Mesothelial cell of epicardium (in vitro differentiated cells): ENCODE measurements at regions not wholly inside any gene's neighbourhood (a gene's known extent, or its start where the extent isn't known, plus 50 kb on each side); places are given as distances from the start of the nearest gene placed in this dataset.

ENCODE experiments used
- DNase-seq, 2 experiments: peaks; one replicate each; pipeline ENCODE4 v3.0.0; 2021; ENCODE audit warnings: low spot score in 2 of 2; ENCODE audit not compliant: unreplicated experiment in 2 of 2
- H3K27ac Mint-ChIP-seq: 2 replicates; pipeline ENCODE4 v1.8.0; 2021; ENCODE audit warnings: mixed read lengths
- H3K27me3 Mint-ChIP-seq: 2 replicates; pipeline ENCODE4 v1.8.0; 2021; ENCODE audit warnings: low read depth, mixed read lengths
- H3K36me3 Mint-ChIP-seq: 2 replicates; pipeline ENCODE4 v1.8.0; 2021; ENCODE audit warnings: mixed read lengths
- H3K4me1 Mint-ChIP-seq: 2 replicates; pipeline ENCODE4 v1.8.0; 2021; ENCODE audit warnings: mixed read lengths
- H3K4me3 Mint-ChIP-seq: 2 replicates; pipeline ENCODE4 v1.8.0; 2021; ENCODE audit warnings: mild to moderate bottlenecking, moderate library complexity, mixed read lengths
- H3K9me3 Mint-ChIP-seq: 2 replicates; pipeline ENCODE4 v1.8.0; 2021; ENCODE audit warnings: mixed read lengths
- TF ChIP-seq, protein P1 (sequence below): fragments of 200-600 bp; sonication (generic); IDR thresholded peaks from one replicate; pipeline ENCODE4 v1.5.0; 2021; ENCODE audit warnings: antibody characterized with exemption; ENCODE audit not compliant: unreplicated experiment

DNA sequence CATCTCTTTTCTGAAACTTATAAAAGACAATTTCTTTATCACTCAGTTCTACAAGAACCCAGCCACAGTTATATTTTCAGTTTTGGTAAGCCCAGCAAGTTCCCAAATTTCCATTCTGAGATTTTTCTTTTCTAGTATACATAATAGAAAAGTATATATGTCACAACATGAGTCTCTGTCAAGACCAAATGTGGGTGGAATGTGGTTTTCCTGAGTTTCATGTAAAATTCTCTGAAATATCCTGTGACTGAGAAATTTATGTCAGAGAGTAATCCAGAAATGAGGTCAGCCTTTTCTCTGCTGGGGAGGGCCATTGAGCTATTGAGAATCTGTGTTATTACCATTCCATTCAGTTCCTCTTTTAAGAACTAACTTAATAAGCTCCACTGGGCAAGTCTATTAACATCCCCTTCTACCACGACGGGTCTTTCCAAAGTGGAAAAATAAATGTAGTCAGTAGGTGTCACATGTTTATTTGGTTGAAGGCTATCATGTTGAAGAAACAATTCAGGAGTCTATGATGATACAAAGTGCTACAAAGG, 100.7 kb upstream of the HMGN3 start:
- Mint-ChIP-seq H3K9me3 (no peaks in the 10 kb centered on the region), H3K4me1 (peaks cover 10% of the 10 kb centered on the region), H3K36me3 (no peaks in the 10 kb centered on the region), H3K4me3 (no peak overlapping the region), H3K27me3 (no peaks in the 10 kb centered on the region), H3K27ac (no peak overlapping the region)
- DNase-seq: no peak
- TF ChIP-seq, protein P1, sequence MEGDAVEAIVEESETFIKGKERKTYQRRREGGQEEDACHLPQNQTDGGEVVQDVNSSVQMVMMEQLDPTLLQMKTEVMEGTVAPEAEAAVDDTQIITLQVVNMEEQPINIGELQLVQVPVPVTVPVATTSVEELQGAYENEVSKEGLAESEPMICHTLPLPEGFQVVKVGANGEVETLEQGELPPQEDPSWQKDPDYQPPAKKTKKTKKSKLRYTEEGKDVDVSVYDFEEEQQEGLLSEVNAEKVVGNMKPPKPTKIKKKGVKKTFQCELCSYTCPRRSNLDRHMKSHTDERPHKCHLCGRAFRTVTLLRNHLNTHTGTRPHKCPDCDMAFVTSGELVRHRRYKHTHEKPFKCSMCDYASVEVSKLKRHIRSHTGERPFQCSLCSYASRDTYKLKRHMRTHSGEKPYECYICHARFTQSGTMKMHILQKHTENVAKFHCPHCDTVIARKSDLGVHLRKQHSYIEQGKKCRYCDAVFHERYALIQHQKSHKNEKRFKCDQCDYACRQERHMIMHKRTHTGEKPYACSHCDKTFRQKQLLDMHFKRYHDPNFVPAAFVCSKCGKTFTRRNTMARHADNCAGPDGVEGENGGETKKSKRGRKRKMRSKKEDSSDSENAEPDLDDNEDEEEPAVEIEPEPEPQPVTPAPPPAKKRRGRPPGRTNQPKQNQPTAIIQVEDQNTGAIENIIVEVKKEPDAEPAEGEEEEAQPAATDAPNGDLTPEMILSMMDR: no peak

DNA sequence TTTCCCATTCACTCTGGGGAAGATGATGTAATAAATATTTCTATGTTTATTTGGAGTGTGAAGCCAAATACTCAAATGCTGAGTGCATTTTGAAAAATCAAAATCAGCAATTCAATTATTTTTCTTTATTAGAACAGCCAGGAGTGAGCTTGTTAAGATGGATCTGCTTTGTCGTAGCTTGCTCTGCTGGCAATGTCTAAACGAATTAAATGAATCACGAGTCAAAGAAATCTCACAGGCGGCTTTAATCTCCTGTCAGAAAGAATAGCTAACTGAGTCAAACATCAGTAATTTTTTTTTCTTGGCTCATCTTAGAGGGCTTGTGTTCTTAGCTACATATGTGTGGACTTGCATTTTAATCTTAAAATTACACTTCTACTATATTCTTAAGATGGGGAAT, 100.2 kb upstream of the HMGN3 start:
- Mint-ChIP-seq H3K4me3 (no peak overlapping the region), H3K9me3 (no peaks in the 10 kb centered on the region), H3K27ac (no peak overlapping the region), H3K36me3 (no peaks in the 10 kb centered on the region), H3K27me3 (no peaks in the 10 kb centered on the region), H3K4me1 (peaks cover 12% of the 10 kb centered on the region)
- DNase-seq: no peak
- TF ChIP-seq, protein P1: no peak

DNA sequence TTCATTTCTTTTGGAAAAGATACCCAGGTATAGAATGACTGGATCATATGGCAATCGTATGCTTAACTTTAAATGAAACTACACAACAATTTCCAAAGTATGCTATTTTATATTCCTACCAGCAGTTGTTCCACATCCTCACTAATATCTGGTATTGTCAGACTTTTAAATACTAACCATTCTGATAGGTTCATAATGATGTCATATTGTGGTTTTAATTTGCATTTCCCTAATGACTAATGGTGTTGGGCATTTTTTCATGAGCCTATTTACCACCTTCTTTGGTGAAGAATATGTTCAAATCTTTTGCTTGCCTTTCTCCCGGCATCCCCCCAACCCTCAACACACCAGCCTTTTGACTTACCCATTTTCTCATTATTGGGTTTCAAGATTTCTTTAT, 96.2 kb upstream of the HMGN3 start:
- H3K4me1 Mint-ChIP-seq: peaks cover 18% of the 10 kb centered on the region
- H3K27me3 Mint-ChIP-seq: no peaks in the 10 kb centered on the region
- no peaks in the 10 kb centered on the region for H3K36me3 Mint-ChIP-seq
- TF ChIP-seq, protein P1: no peak
- H3K9me3 Mint-ChIP-seq: peaks cover 12% of the 10 kb centered on the region
- H3K27ac Mint-ChIP-seq: no peak overlapping the region
- no peak for DNase-seq
- no peak overlapping the region for H3K4me3 Mint-ChIP-seq

DNA sequence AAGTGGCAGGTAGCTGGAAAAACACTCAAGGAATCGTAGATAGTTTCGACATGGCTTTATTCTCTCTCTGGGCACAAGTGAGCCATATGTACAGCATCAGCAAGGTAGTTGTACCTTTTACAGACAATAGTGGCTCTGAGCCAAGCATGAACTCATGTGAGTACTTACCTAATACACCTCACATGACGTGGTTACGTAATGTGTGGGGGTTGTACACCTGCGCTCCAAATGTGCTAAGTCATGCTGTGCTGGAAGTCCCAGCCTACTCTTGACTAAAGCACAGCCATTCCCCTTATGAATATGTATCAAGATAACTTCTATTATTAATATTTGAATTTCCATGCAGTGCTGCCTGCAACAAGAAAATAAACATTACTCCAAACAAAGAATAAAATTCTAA, 78.8 kb upstream of the HMGN3 start:
- H3K36me3 Mint-ChIP-seq: no peaks in the 10 kb centered on the region
- no peak overlapping the region for H3K4me3 Mint-ChIP-seq
- TF ChIP-seq, protein P1: no peak
- H3K9me3 Mint-ChIP-seq: peaks cover 11% of the 10 kb centered on the region
- no peaks in the 10 kb centered on the region for H3K4me1 Mint-ChIP-seq
- H3K27ac Mint-ChIP-seq: no peak overlapping the region
- no peak for DNase-seq
- no peaks in the 10 kb centered on the region for H3K27me3 Mint-ChIP-seq

DNA sequence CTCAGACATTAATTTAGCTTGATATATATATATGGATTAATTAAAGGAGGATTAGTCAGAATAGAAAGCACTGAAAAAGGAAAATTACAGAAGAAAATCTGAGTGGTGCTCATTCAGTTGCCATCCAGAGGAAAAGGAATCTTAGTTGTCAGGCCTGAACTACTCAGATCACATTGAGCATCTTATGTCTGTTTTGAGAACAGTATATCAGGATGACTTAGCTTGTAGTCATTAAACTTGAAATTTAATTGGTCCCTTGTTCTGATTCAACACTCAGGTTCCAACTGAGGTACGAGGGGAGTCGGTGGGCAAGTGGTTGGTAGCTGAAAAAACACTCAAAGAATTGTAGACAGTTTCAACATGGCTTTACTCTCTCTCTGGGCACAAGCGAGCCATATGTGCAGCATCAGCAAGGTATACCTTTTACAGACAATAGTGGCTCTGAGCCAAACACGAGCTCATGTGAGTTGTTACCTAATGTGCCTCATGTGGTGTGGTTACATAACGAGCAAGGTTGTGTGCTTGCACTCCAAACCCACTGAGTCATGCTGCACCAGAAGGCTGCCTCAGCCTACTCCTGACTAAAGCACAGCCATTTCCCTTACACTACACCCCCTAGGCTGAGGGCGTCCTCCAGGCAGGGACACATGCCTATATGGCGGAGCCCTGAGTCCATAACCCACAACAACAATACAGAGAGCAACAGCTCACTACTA, 73.0 kb upstream of the HMGN3 start:
- no peak for DNase-seq
- no peaks in the 10 kb centered on the region for H3K9me3 Mint-ChIP-seq

More for the DNA sequence above, 73.0 kb upstream of the HMGN3 start:
- Mint-ChIP-seq H3K4me1 (peaks cover 3% of the 10 kb centered on the region), H3K36me3 (no peaks in the 10 kb centered on the region), H3K27me3 (no peaks in the 10 kb centered on the region), H3K4me3 (no peak overlapping the region), H3K27ac (no peak overlapping the region)
- TF ChIP-seq, protein P1: no peak
